ENCODE measurements at regions not wholly inside any gene's neighbourhood (a gene's known extent, or its start where the extent isn't known, plus 50 kb on each side); places are given as distances from the start of the nearest gene placed in this dataset.

DNA sequence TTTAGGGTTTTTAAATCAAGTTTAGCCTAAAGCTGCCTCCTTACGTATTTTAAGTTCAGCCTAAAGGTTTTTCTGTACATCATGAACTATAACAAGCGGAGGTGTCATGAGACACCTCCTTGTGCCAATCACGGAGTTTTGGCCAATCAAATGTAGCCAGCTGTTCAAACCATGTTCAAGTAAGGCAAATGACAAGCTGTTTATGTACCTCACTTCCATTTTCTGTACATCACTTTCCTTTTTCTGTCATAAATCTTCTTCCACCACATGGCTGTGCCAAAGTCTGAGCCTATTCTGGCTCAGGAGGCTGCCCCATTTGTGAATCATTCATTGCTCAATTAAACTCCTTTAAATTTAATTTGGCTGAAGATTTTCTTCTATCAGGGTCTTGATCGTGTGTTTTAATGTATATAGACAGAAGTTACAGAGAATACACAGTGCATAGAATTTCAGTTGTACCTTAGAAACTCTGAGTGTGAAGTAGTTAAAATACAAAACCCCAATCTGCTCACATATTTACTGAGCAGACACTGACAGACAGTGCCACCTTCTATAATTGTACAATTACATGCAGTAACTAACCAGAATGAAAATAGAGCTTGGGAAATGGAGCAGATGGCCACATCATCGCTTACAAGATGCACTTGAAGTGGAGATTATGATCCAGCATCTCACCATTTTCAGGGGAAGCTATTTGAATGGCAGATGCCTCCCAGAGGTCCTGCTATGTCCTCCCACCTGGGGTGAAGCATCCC is 76.9 kb upstream of the LANCL2 start:
- no peak for DNase-seq (ENCODE audit: insufficient read length, low spot score, missing footprints)
- Histone ChIP-seq H3K79me2 (ENCODE audit: insufficient read depth, low read length) (no peaks in the 10 kb centered on the region), H3K36me3 (ENCODE audit: insufficient read depth, low read length) (no peaks in the 10 kb centered on the region), H3K4me2 (ENCODE audit: insufficient read depth, low read length) (no peak overlapping the region), H4K20me1 (ENCODE audit: insufficient read depth, low read length) (no peaks in the 10 kb centered on the region), H3K4me3 (ENCODE audit: insufficient read depth, low read length) (no peak overlapping the region), H3K4me1 (ENCODE audit: insufficient read depth, low read length) (no peaks in the 10 kb centered on the region), H3K27me3 (ENCODE audit: insufficient read depth, low read length) (peaks cover 28% of the 10 kb centered on the region), H3K9me3 (ENCODE audit: low read depth, low read length) (no peaks in the 10 kb centered on the region), H2AFZ (ENCODE audit: low read length) (no peak overlapping the region), H3K27ac (ENCODE audit: low read depth, low read length) (no peak overlapping the region)
- TF ChIP-seq, protein P1, sequence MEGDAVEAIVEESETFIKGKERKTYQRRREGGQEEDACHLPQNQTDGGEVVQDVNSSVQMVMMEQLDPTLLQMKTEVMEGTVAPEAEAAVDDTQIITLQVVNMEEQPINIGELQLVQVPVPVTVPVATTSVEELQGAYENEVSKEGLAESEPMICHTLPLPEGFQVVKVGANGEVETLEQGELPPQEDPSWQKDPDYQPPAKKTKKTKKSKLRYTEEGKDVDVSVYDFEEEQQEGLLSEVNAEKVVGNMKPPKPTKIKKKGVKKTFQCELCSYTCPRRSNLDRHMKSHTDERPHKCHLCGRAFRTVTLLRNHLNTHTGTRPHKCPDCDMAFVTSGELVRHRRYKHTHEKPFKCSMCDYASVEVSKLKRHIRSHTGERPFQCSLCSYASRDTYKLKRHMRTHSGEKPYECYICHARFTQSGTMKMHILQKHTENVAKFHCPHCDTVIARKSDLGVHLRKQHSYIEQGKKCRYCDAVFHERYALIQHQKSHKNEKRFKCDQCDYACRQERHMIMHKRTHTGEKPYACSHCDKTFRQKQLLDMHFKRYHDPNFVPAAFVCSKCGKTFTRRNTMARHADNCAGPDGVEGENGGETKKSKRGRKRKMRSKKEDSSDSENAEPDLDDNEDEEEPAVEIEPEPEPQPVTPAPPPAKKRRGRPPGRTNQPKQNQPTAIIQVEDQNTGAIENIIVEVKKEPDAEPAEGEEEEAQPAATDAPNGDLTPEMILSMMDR (IDR thresholded peaks at IDR 0.05; ENCODE audit: extremely low read depth, low read depth, low read length), result peak; percentile 18

DNA sequence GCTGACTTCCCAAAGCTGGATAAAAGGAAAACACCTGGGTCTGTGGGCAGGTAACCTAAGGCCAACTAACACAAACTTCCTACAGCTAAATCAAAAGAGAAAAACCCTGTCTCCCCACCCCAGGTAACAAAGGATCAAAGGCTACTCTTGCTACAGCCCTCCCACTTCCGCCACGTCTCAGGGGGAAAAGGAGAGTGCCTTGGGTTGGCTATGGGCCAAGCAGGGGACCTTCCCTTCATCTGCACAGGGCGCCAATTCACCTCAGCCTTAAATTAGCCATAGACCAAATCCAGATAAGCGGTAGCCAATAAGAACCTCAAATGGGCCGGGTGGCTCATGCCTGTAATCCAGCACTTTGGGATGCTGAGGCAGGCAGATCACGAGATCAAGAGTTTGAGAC is 69.1 kb upstream of the LANCL2 start:
- Histone ChIP-seq H3K4me1 (ENCODE audit: insufficient read depth, low read length) (no peaks in the 10 kb centered on the region), H3K4me3 (ENCODE audit: insufficient read depth, low read length) (no peak overlapping the region)

DNA sequence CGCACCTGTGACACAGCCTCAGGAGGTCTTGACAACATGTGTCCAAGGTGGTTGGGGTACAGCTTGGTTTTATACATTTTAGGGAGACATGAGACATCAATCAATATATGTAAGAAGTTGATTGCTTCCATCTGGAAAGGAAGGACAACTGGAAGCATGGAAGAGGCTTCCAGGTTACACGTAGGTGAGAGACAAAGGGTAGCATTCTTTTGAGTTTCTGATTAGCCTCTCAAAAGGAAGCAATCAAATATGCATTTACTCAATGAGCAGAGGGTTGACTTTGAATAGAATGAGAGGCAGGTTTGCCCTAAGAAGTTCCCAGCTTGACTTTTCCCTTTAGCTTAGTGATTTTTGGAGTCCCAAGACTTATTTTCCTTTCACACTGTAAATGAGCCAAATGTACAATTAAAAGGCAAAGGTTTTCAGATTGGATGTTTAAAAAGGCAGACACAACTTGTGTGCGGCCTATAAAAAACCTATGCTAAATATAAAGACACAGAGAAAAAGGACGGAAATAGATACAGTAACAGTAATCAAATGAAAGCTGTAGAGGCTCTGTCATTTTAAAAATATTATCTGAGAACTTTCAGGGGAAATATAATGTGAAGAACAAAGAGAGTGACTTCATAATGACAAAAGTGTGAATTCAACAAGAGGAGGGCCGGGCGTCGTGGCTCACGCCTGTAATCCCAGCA is 65.7 kb upstream of the LANCL2 start:
- TF ChIP-seq, protein P1 (IDR thresholded peaks at IDR 0.05; ENCODE audit: extremely low read depth, low read depth, low read length), result no peak
- Histone ChIP-seq H3K4me3 (ENCODE audit: insufficient read depth, low read length) (no peak overlapping the region), H3K27ac (ENCODE audit: low read depth, low read length) (no peak overlapping the region)

More for the DNA sequence above, 69.1 kb upstream of the LANCL2 start:
- H3K9me3 ChIP-seq (ENCODE audit: low read depth, low read length), result no peaks in the 10 kb centered on the region
- TF ChIP-seq, protein P1 (IDR thresholded peaks at IDR 0.05; ENCODE audit: extremely low read depth, low read depth, low read length), result no peak
- DNase-seq (ENCODE audit: insufficient read length, low spot score, missing footprints), result no peak
- no peak overlapping the region for H3K4me2 ChIP-seq (ENCODE audit: insufficient read depth, low read length)
- H3K79me2 ChIP-seq (ENCODE audit: insufficient read depth, low read length), result no peaks in the 10 kb centered on the region
- no peaks in the 10 kb centered on the region for H3K36me3 ChIP-seq (ENCODE audit: insufficient read depth, low read length)
- H3K27me3 ChIP-seq (ENCODE audit: insufficient read depth, low read length), result peaks cover 21% of the 10 kb centered on the region
- no peaks in the 10 kb centered on the region for H4K20me1 ChIP-seq (ENCODE audit: insufficient read depth, low read length)
- no peak overlapping the region for H3K27ac ChIP-seq (ENCODE audit: low read depth, low read length)
- no peak overlapping the region for H2AFZ ChIP-seq (ENCODE audit: low read length)

DNA sequence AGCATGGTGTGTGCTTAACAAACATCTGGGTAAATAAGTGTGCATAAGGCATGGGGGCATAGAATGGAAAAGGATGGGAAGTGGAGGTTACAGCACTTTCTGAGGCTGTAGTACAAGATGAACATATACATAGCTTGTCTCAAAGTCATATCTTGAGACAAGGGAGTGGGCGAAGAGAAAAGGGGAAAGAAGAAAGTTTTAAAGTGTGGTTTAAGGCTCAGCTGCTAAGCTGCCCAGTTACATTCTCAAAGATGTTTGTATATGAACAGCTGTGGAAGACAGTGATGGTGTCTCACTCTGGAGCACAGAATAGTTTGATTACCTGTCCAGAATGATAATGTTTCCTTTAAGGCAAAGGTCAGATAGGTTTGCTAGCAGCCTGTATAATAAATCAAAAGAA is 61.9 kb upstream of the LANCL2 start:
- H3K27me3 ChIP-seq (ENCODE audit: insufficient read depth, low read length), result peaks cover 11% of the 10 kb centered on the region

More for the DNA sequence above, 65.7 kb upstream of the LANCL2 start:
- no peaks in the 10 kb centered on the region for H3K9me3 ChIP-seq (ENCODE audit: low read depth, low read length)
- no peak overlapping the region for H3K4me2 ChIP-seq (ENCODE audit: insufficient read depth, low read length)
- no peak overlapping the region for H2AFZ ChIP-seq (ENCODE audit: low read length)
- H3K36me3 ChIP-seq (ENCODE audit: insufficient read depth, low read length), result no peaks in the 10 kb centered on the region
- no peaks in the 10 kb centered on the region for H4K20me1 ChIP-seq (ENCODE audit: insufficient read depth, low read length)
- H3K27me3 ChIP-seq (ENCODE audit: insufficient read depth, low read length), result peaks cover 18% of the 10 kb centered on the region
- no peak for DNase-seq (ENCODE audit: insufficient read length, low spot score, missing footprints)
- no peaks in the 10 kb centered on the region for H3K79me2 ChIP-seq (ENCODE audit: insufficient read depth, low read length)
- H3K4me1 ChIP-seq (ENCODE audit: insufficient read depth, low read length), result peaks cover 4% of the 10 kb centered on the region

More for the DNA sequence above, 61.9 kb upstream of the LANCL2 start:
- TF ChIP-seq, protein P1 (IDR thresholded peaks at IDR 0.05; ENCODE audit: extremely low read depth, low read depth, low read length), result no peak
- DNase-seq (ENCODE audit: insufficient read length, low spot score, missing footprints), result peak; percentile 1
- Histone ChIP-seq H3K4me3 (ENCODE audit: insufficient read depth, low read length) (no peak overlapping the region), H3K4me1 (ENCODE audit: insufficient read depth, low read length) (peaks cover 27% of the 10 kb centered on the region), H4K20me1 (ENCODE audit: insufficient read depth, low read length) (no peaks in the 10 kb centered on the region), H3K36me3 (ENCODE audit: insufficient read depth, low read length) (no peaks in the 10 kb centered on the region), H3K4me2 (ENCODE audit: insufficient read depth, low read length) (no peak overlapping the region), H3K79me2 (ENCODE audit: insufficient read depth, low read length) (no peaks in the 10 kb centered on the region), H3K9me3 (ENCODE audit: low read depth, low read length) (no peaks in the 10 kb centered on the region), H2AFZ (ENCODE audit: low read length) (no peak overlapping the region), H3K27ac (ENCODE audit: low read depth, low read length) (no peak overlapping the region)

All from osteoblast (primary cell).